ENCODE measurements at regions not wholly inside any gene's neighbourhood (a gene's known extent, or its start where the extent isn't known, plus 50 kb on each side); places are given as distances from the start of the nearest gene placed in this dataset.

DNA sequence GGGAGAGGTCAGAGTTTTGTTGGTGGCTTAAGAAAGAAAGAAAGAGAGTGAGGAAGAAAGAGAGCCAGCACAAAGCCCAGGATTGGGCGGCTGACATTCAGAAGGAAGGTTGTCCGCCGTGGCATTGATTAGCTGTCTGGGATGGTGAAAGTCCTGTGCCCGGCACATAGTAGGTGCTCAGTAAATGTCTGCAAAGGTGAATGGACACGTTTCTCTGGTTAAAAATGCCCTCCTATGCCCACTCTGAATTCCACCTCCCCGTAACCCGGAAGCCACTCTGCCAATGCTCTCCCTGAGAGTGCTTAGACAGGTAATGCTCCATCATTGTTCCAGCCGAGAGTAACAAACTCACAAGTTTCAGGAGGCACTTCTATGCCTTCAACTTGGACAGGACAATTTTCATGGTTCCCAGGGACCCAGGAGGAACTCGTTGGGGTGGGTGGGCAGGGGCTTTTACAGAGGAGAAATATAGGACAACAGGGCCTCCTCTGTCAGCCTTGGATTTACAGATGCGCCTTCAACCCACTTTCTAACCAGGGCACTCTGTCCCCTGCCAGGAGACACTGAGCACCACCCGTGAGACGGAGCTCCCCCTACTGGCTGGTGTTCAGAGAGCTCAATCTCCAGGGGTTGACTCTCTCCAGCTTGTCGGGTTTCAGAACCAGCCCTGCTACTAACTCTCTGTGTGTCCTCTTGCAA, 411.5 kb upstream of the ZMIZ1 start:
- H3K9ac ChIP-seq (ENCODE audit: low read length), result no peak overlapping the region
- H2AFZ ChIP-seq (ENCODE audit: insufficient read depth, low read depth, low read length, poor library complexity, severe bottlenecking), result no peak overlapping the region
- Mint-ChIP-seq H3K4me3 (no peak overlapping the region), H3K27me3 (peaks cover 8% of the 10 kb centered on the region), H3K9me3 (ENCODE audit: insufficient read depth) (no peaks in the 10 kb centered on the region), H3K4me1 (peaks cover 13% of the 10 kb centered on the region), H3K27ac (no peak overlapping the region)
- ChIA-PET POLR2A (no interaction called here), CTCF (interaction anchor here (0.6 to 4.0 kb wide), 11 partner anchors 9 to 611 kb away, joined by 3 to 28 read pairs (median 3); no protein-coding TSS in a partner anchor)
- peaks cover 0 to 3% (median 1%) of the 10 kb centered on the region in 4 experiments for H3K27me3 ChIP-seq (replicated peaks in 1 of 4; ENCODE audit: control extremely low read depth in 1 of 4, control insufficient read depth in 3 of 4, insufficient read depth in 4 of 4, low read length in 3 of 4)
- peaks cover 0 to 3% (median 0%) of the 10 kb centered on the region in 3 donors for H3K9me3 ChIP-seq (ENCODE audit: control extremely low read depth in 1 of 3, control insufficient read depth in 2 of 3, insufficient read depth in 1 of 3, low read length in 2 of 3)
- H3K4me3 ChIP-seq (ENCODE audit: control extremely low read depth in 1 of 5, extremely low read depth in 1 of 5, insufficient read depth in 1 of 5, low read depth in 2 of 5, low read length in 4 of 5), result no peak overlapping the region
- H3K4me1 ChIP-seq (ENCODE audit: control insufficient read depth in 2 of 2, insufficient read depth in 2 of 2, low read length in 2 of 2), result peaks cover 0 to 13% of the 10 kb centered on the region in 2 donors
- no peak for ATAC-seq (ENCODE audit: low read depth)
- WGBS (ENCODE audit: insufficient coverage), result 63% methylated on average over 11 of the region's 13 CpGs
- intact Hi-C loops (cut with micrococcal nuclease), result loop anchor here (2.0 kb wide), 1 partner anchor 537 kb away; no protein-coding TSS in a partner anchor
- H3K27ac ChIP-seq (ENCODE audit: low read length in 2 of 2), result no peak overlapping the region
- DNase-seq, result peak; percentile 40
- H3K36me3 ChIP-seq (replicated peaks in 1 of 2; ENCODE audit: control extremely low read depth in 1 of 2, control insufficient read depth in 1 of 2, extremely low read depth in 1 of 2, insufficient read depth in 2 of 2, low read length in 1 of 2), result no peaks in the 10 kb centered on the region
- no peak overlapping the region for H3K4me2 ChIP-seq (replicated peaks; ENCODE audit: low read depth, low read length, poor library complexity, severe bottlenecking)
- TF ChIP-seq, protein P1, sequence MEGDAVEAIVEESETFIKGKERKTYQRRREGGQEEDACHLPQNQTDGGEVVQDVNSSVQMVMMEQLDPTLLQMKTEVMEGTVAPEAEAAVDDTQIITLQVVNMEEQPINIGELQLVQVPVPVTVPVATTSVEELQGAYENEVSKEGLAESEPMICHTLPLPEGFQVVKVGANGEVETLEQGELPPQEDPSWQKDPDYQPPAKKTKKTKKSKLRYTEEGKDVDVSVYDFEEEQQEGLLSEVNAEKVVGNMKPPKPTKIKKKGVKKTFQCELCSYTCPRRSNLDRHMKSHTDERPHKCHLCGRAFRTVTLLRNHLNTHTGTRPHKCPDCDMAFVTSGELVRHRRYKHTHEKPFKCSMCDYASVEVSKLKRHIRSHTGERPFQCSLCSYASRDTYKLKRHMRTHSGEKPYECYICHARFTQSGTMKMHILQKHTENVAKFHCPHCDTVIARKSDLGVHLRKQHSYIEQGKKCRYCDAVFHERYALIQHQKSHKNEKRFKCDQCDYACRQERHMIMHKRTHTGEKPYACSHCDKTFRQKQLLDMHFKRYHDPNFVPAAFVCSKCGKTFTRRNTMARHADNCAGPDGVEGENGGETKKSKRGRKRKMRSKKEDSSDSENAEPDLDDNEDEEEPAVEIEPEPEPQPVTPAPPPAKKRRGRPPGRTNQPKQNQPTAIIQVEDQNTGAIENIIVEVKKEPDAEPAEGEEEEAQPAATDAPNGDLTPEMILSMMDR (IDR thresholded peaks at IDR 0.05), result peak; percentile 50
- no peak for TF ChIP-seq EZH2 (IDR thresholded peaks at IDR 0.05; ENCODE audit: borderline replicate concordance, insufficient read depth, low read depth, low read length, poor library complexity, severe bottlenecking)
- no peaks in the 10 kb centered on the region for H4K20me1 ChIP-seq (ENCODE audit: control insufficient read depth, insufficient read depth, low read length, poor library complexity, severe bottlenecking)
- H3K79me2 ChIP-seq (ENCODE audit: control insufficient read depth, insufficient read depth, low read length), result no peaks in the 10 kb centered on the region

- H3K79me2 ChIP-seq (ENCODE audit: control insufficient read depth, insufficient read depth, low read length), result no peaks in the 10 kb centered on the region
- DNase-seq, result no peak
- peaks cover 0 to 13% of the 10 kb centered on the region in 2 donors for H3K4me1 ChIP-seq (ENCODE audit: control insufficient read depth in 2 of 2, insufficient read depth in 2 of 2, low read length in 2 of 2)
- ChIA-PET CTCF (interaction anchor here (0.7 to 4.0 kb wide), 10 partner anchors 9 to 611 kb away, joined by 3 to 28 read pairs (median 4); no protein-coding TSS in a partner anchor), POLR2A (no interaction called here)
- no peak overlapping the region for H3K4me3 ChIP-seq (ENCODE audit: control extremely low read depth in 1 of 5, extremely low read depth in 1 of 5, insufficient read depth in 1 of 5, low read depth in 2 of 5, low read length in 4 of 5)
- TF ChIP-seq EZH2 (IDR thresholded peaks at IDR 0.05; ENCODE audit: borderline replicate concordance, insufficient read depth, low read depth, low read length, poor library complexity, severe bottlenecking), result no peak
- TF ChIP-seq, protein P1 (IDR thresholded peaks at IDR 0.05), result no peak
- H3K4me3 Mint-ChIP-seq, result no peak overlapping the region
- H3K4me1 Mint-ChIP-seq, result peaks cover 13% of the 10 kb centered on the region
- H3K9ac ChIP-seq (ENCODE audit: low read length), result no peak overlapping the region
- H2AFZ ChIP-seq (ENCODE audit: insufficient read depth, low read depth, low read length, poor library complexity, severe bottlenecking), result no peak overlapping the region
- intact Hi-C loops (cut with micrococcal nuclease), result loop anchor here (2.0 kb wide), 1 partner anchor 537 kb away; no protein-coding TSS in a partner anchor
- H3K27ac Mint-ChIP-seq, result no peak overlapping the region
- H3K27me3 ChIP-seq (replicated peaks in 1 of 4; ENCODE audit: control extremely low read depth in 1 of 4, control insufficient read depth in 3 of 4, insufficient read depth in 4 of 4, low read length in 3 of 4), result peaks cover 0 to 3% (median 1%) of the 10 kb centered on the region in 4 experiments
- no peak for ATAC-seq (ENCODE audit: low read depth)
- H3K27ac ChIP-seq (ENCODE audit: low read length in 2 of 2), result no peak overlapping the region
- H3K36me3 ChIP-seq (replicated peaks in 1 of 2; ENCODE audit: control extremely low read depth in 1 of 2, control insufficient read depth in 1 of 2, extremely low read depth in 1 of 2, insufficient read depth in 2 of 2, low read length in 1 of 2), result no peaks in the 10 kb centered on the region
- H3K9me3 ChIP-seq (ENCODE audit: control extremely low read depth in 1 of 3, control insufficient read depth in 2 of 3, insufficient read depth in 1 of 3, low read length in 2 of 3), result peaks cover 0 to 3% (median 0%) of the 10 kb centered on the region in 3 donors
- no peak overlapping the region for H3K4me2 ChIP-seq (replicated peaks; ENCODE audit: low read depth, low read length, poor library complexity, severe bottlenecking)
- H4K20me1 ChIP-seq (ENCODE audit: control insufficient read depth, insufficient read depth, low read length, poor library complexity, severe bottlenecking), result no peaks in the 10 kb centered on the region
- H3K9me3 Mint-ChIP-seq (ENCODE audit: insufficient read depth), result no peaks in the 10 kb centered on the region
- WGBS (ENCODE audit: insufficient coverage), result 75% methylated on average over 1 of the region's 1 CpG
- H3K27me3 Mint-ChIP-seq, result peaks cover 11% of the 10 kb centered on the region
Measured at GRCh38 chr10:78657862-78658165, 411.0 kb upstream of the ZMIZ1 start.
